ENCODE measurements at regions not wholly inside any gene's neighbourhood (a gene's known extent, or its start where the extent isn't known, plus 50 kb on each side); places are given as distances from the start of the nearest gene placed in this dataset.
A peak's percentile ranks its signal among the peaks of the same experiment; 100 is the strongest.

GRCh38 chr20:57866250-57867106, 156.7 kb upstream of the PMEPA1 start:
- Histone ChIP-seq H3K4me3 (no peak overlapping the region), H3K27me3 (peaks cover 32% of the 10 kb centered on the region), H3K9me3 (peaks cover 3% of the 10 kb centered on the region; the same call in 1 of the 2 replicates), H3K36me3 (no peaks in the 10 kb centered on the region)
- DNase-seq, result no peak

DNA sequence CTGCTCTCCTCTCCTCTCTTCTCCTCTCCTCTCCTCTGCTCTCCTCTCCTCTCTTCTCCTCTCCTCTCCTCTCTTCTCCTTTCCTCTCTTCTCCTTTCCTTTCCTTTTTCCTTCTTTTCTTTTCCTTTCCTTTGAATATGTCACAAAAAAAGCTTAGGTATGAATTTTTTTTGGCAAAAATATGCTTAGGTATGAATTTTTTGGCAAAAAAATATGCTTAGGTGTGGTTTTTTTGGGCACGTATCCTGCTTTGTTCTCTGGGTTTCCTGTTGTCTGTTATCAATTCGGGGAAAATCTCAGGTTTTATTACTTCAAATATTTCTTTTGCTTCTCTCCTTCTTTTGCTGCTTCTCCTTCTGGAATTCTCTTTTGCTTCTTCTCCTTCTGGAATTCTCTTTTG, 155.5 kb upstream of the PMEPA1 start:
- Histone ChIP-seq H3K36me3 (no peaks in the 10 kb centered on the region), H3K9me3 (peaks cover 3% of the 10 kb centered on the region; the same call in 1 of the 2 replicates), H3K4me3 (no peak overlapping the region), H3K27me3 (peaks cover 32% of the 10 kb centered on the region)
- DNase-seq, result no peak

DNA sequence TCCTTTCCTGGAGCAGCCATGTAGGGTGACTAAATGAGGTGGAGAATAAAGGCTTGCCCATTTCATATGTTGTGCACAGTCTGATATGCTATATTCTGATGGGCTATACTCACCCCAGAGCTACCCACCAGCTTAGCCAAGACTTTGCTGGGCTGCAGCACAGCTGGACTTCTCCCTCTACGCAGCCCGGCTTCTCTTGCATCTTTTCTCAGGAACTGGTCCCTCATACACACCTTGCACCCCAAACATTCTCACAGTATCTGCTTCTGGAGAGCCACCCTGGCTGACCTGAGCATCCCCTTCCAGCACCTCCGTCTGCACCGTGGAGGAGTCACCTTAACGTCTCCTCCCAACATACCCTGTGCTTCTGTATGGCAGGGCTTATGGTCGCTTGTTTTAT, 150.8 kb upstream of the PMEPA1 start:
- no peak for DNase-seq
- H3K27me3 ChIP-seq, result peaks cover 22% of the 10 kb centered on the region

DNA sequence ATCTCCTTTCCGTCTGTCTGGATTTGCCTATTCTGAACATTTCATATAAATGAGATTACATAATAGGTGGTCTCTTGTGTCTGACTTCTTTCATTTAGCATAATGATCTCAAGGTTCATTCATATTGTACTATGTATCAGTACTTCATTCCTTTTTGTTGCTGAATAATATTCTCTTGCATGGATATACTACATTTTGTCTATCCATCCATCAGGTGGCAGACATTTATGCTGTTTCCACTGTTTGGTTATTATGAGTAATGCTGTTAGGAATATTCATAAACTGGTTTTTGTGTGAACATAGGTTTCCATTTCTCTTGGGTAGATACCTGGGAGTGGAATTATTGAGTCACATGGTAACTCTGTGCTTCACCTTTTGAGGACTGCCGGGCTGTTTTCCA, 148.2 kb upstream of the PMEPA1 start:
- DNase-seq, result no peak
- no peaks in the 10 kb centered on the region for H3K36me3 ChIP-seq
- H3K9me3 ChIP-seq, result no peaks in the 10 kb centered on the region
- peaks cover 4% of the 10 kb centered on the region; the same call in 1 of the 2 replicates for H3K27me3 ChIP-seq
- H3K4me3 ChIP-seq, result no peak overlapping the region

More for the DNA sequence above, 150.8 kb upstream of the PMEPA1 start:
- Histone ChIP-seq H3K4me3 (no peak overlapping the region), H3K36me3 (no peaks in the 10 kb centered on the region), H3K9me3 (peaks cover 3% of the 10 kb centered on the region; the same call in 1 of the 2 replicates)

GRCh38 chr20:57857118-57857517, 147.3 kb upstream of the PMEPA1 start:
- peaks cover 3% of the 10 kb centered on the region; the same call in 1 of the 2 replicates for H3K27me3 ChIP-seq
- DNase-seq, result no peak
- H3K9me3 ChIP-seq, result no peaks in the 10 kb centered on the region
- H3K4me3 ChIP-seq, result no peak overlapping the region
- H3K36me3 ChIP-seq, result no peaks in the 10 kb centered on the region

DNA sequence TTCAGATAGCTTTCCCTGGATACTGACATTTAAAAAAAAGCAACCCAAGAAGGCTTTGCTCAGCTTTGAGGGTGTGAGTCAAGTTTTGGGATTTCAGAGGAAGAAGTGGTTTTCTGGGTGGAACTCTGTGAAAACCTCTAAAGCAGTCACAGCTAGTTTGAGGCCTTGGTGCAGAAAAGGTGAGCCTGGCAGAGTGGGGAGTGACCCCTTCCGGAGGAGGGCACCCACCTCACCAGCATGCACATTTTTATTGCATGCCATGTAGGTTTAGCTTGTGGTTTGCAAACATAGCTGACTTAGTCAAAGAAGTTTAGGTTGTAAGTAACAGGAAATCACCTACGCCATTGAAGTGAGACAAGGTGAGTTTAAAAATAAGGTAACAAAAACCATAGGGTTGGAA, 146.8 kb upstream of the PMEPA1 start:
- H3K4me3 ChIP-seq, result no peak overlapping the region
- H3K27me3 ChIP-seq, result no peaks in the 10 kb centered on the region; the same call in 1 of the 2 replicates
- no peaks in the 10 kb centered on the region for H3K9me3 ChIP-seq
- no peaks in the 10 kb centered on the region for H3K36me3 ChIP-seq
- DNase-seq, result no peak

GRCh38 chr20:57851796-57852195, 142.0 kb upstream of the PMEPA1 start:
- peak; percentile 20 for DNase-seq
- no peak overlapping the region for H3K4me3 ChIP-seq
- H3K36me3 ChIP-seq, result no peaks in the 10 kb centered on the region
- H3K27me3 ChIP-seq, result no peaks in the 10 kb centered on the region
- H3K9me3 ChIP-seq, result no peaks in the 10 kb centered on the region; the same call in 1 of the 2 replicates

GRCh38 chr20:57851025-57851682, 141.3 kb upstream of the PMEPA1 start:
- Histone ChIP-seq H3K27me3 (no peaks in the 10 kb centered on the region), H3K9me3 (no peaks in the 10 kb centered on the region; the same call in 1 of the 2 replicates), H3K4me3 (no peak overlapping the region), H3K36me3 (no peaks in the 10 kb centered on the region)
- no peak for DNase-seq

DNA sequence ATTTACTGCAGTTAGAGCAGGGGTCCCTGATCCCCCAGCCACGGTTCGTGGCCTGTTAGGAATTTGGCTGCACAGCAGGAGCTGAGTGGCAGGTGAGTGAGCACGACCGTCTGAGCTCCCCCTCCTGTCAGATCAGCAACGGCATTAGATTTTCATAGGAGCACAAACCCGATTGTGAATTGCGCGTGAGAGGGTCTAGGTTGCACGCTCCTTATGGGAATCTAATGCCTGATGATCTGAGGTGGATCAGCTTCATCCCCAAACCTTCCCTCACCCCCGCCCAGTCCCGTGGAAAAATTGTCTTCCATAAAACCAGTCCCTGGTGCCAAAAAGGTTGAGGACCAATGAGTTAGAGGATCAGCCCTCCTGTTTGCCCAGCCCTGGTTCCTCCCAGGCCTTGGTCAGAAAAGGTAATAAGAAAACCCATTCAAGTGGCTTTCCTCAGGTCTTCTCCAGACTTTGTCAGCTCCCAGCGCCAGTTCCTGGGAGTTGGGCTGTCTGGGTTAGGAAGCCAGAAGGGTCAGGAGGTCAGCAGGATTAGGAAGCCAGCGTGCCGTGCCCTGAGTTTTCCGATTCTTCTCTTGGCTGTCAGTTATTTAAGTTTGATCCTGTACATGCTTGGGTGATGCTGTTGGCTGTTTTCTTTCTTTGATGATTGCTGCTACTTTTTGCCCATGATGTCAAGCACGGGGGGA, 139.9 kb upstream of the PMEPA1 start:
- H3K36me3 ChIP-seq, result no peaks in the 10 kb centered on the region
- DNase-seq, result no peak
- H3K4me3 ChIP-seq, result no peak overlapping the region
- no peaks in the 10 kb centered on the region; the same call in 1 of the 2 replicates for H3K9me3 ChIP-seq
- H3K27me3 ChIP-seq, result no peaks in the 10 kb centered on the region

GRCh38 chr20:57849121-57849520, 139.3 kb upstream of the PMEPA1 start:
- no peaks in the 10 kb centered on the region; the same call in 1 of the 2 replicates for H3K9me3 ChIP-seq
- H3K36me3 ChIP-seq, result no peaks in the 10 kb centered on the region
- no peak overlapping the region for H3K4me3 ChIP-seq
- DNase-seq, result peak; percentile 68
- H3K27me3 ChIP-seq, result no peaks in the 10 kb centered on the region

DNA sequence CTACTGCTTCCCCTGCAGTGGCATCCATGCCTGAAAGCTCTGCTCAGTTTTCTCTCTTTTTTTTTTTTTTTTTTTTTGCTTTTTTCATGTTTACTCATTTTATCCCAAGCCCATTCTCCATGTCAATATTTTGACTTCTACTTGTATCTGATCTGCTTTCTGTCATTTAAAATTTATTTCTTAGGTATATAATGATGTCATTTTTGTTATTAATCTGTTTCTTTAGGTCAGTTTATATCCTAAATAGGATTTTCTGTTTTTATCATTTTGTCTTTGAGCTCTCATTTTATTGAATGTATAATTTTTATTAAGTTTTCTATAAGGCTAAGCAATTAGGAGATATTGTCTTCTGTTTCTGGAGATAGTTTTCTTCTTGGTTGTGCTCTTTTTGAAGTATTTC, 138.5 kb upstream of the PMEPA1 start:
- Histone ChIP-seq H3K36me3 (no peaks in the 10 kb centered on the region), H3K4me3 (no peak overlapping the region), H3K9me3 (no peaks in the 10 kb centered on the region; the same call in 1 of the 2 replicates), H3K27me3 (no peaks in the 10 kb centered on the region)
- DNase-seq, result no peak

DNA sequence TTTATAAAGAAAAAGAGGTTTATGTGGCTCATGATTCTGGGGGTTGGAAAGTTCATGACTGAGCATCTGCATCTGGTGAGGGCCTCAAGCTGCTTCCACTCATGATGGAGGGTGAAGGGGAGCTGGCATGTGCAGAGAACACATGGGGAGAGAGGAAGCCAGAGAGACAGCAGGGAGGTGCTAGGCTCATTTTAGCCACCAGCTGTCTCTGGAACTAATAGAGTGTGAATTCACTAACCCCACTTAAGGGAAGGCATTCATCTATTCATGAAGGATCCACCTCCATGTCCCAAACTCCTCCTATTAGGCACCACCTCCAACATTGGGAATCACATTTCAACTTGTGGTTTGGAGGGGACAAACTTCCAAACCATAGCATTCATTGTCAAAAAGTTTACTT, 137.3 kb upstream of the PMEPA1 start:
- Histone ChIP-seq H3K9me3 (no peaks in the 10 kb centered on the region; the same call in 1 of the 2 replicates), H3K4me3 (no peak overlapping the region), H3K36me3 (no peaks in the 10 kb centered on the region), H3K27me3 (no peaks in the 10 kb centered on the region)
- DNase-seq, result no peak

GRCh38 chr20:57844626-57845596, 135.1 kb upstream of the PMEPA1 start:
- Histone ChIP-seq H3K4me3 (no peak overlapping the region), H3K36me3 (no peaks in the 10 kb centered on the region), H3K27me3 (no peaks in the 10 kb centered on the region), H3K9me3 (no peaks in the 10 kb centered on the region; the same call in 1 of the 2 replicates)
- no peak for DNase-seq

GRCh38 chr20:57843941-57844625, 134.3 kb upstream of the PMEPA1 start:
- DNase-seq, result no peak
- H3K4me3 ChIP-seq, result no peak overlapping the region
- H3K36me3 ChIP-seq, result no peaks in the 10 kb centered on the region
- no peaks in the 10 kb centered on the region for H3K27me3 ChIP-seq
- no peaks in the 10 kb centered on the region; the same call in 1 of the 2 replicates for H3K9me3 ChIP-seq

- Histone ChIP-seq H3K27me3 (no peaks in the 10 kb centered on the region), H3K9me3 (no peaks in the 10 kb centered on the region), H3K4me3 (no peak overlapping the region), H3K36me3 (no peaks in the 10 kb centered on the region)
- DNase-seq, result no peak
Measured at GRCh38 chr20:57842720-57843119, 132.9 kb upstream of the PMEPA1 start.
